ENCODE measurements at regions not wholly inside any gene's neighbourhood (a gene's known extent, or its start where the extent isn't known, plus 50 kb on each side); places are given as distances from the start of the nearest gene placed in this dataset.

GRCh38 chr4:151994429-151994828 is 233.6 kb upstream of the GATB start:
- intact Hi-C loops (cut with micrococcal nuclease): loop anchor here (5.0 kb wide), 1 partner anchor 232 kb away; the partner anchor contains the start of gene GATB
- no peak overlapping the region for H2AFZ ChIP-seq (ENCODE audit: low read length)
- no peaks in the 10 kb centered on the region for H3K79me2 ChIP-seq (ENCODE audit: low read length)
- H4K20me1 ChIP-seq (ENCODE audit: low read length): no peaks in the 10 kb centered on the region
- H3K9ac ChIP-seq (ENCODE audit: low read length): no peak overlapping the region
- BruUV-seq (replicated peaks): no TSS peak
- CTCF ChIA-PET: no interaction called here
- POLR2A ChIA-PET (ENCODE audit: unreplicated experiment): no interaction called here
- DNase-seq: no peak
- no peak overlapping the region for H3K4me3 ChIP-seq (ENCODE audit: low read length)
- peaks cover 19% of the 10 kb centered on the region for H3K4me1 ChIP-seq (ENCODE audit: insufficient read depth, low read length)
- no peak overlapping the region for H3K4me2 ChIP-seq (ENCODE audit: low read length)
- TF ChIP-seq EZH2 (IDR thresholded peaks at IDR 0.05; ENCODE audit: low read length, unreplicated experiment) (no peak), EZH2phosphoT487 (IDR thresholded peaks at IDR 0.05; ENCODE audit: borderline replicate concordance, low read length) (no peak)
- TF ChIP-seq, protein P1, sequence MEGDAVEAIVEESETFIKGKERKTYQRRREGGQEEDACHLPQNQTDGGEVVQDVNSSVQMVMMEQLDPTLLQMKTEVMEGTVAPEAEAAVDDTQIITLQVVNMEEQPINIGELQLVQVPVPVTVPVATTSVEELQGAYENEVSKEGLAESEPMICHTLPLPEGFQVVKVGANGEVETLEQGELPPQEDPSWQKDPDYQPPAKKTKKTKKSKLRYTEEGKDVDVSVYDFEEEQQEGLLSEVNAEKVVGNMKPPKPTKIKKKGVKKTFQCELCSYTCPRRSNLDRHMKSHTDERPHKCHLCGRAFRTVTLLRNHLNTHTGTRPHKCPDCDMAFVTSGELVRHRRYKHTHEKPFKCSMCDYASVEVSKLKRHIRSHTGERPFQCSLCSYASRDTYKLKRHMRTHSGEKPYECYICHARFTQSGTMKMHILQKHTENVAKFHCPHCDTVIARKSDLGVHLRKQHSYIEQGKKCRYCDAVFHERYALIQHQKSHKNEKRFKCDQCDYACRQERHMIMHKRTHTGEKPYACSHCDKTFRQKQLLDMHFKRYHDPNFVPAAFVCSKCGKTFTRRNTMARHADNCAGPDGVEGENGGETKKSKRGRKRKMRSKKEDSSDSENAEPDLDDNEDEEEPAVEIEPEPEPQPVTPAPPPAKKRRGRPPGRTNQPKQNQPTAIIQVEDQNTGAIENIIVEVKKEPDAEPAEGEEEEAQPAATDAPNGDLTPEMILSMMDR (conservative IDR thresholded peaks at IDR 0.05; ENCODE audit: low read depth, low read length): no peak
- no peak overlapping the region for H3K27ac ChIP-seq (ENCODE audit: low read length)
- no peaks in the 10 kb centered on the region for H3K9me2 ChIP-seq (replicated peaks; ENCODE audit: low read length)
- H3K9me3 ChIP-seq (ENCODE audit: low read length): no peaks in the 10 kb centered on the region
- H3K36me3 ChIP-seq (ENCODE audit: low read depth, low read length): no peaks in the 10 kb centered on the region
- no peak for ATAC-seq
- no peaks in the 10 kb centered on the region for H3F3A ChIP-seq (ENCODE audit: low read length, unreplicated experiment)
- H3K27me3 ChIP-seq (ENCODE audit: low read length): no peaks in the 10 kb centered on the region

DNA sequence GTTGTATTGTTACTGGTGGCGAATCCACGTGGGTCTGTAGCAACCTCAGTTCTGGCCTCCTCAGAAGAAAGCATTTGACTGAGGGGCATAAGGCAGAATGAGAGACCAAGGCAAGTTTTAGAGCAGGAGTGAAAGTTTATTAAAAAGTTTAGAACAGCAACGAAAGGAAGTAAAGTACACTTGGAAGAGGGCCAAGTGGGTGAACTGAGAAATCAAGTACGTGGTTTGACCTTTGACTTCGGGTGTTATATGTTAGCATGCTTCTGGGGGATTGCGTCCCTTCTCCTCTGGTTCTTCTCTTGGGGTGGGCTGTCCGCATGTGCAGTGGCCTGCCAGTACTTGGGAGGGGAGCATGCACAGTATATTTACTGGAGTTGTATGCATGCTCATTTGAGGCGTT is 232.7 kb upstream of the GATB start:
- DNase-seq (no peak), ATAC-seq (no peak)
- Histone ChIP-seq H3K4me1 (ENCODE audit: insufficient read depth, low read length) (peaks cover 23% of the 10 kb centered on the region), H3K4me2 (ENCODE audit: low read length) (no peak overlapping the region), H3K9ac (ENCODE audit: low read length) (no peak overlapping the region), H2AFZ (ENCODE audit: low read length) (no peak overlapping the region), H3K4me3 (ENCODE audit: low read length) (no peak overlapping the region), H3K27ac (ENCODE audit: low read length) (no peak overlapping the region), H4K20me1 (ENCODE audit: low read length) (no peaks in the 10 kb centered on the region), H3K36me3 (ENCODE audit: low read depth, low read length) (no peaks in the 10 kb centered on the region), H3K9me2 (replicated peaks; ENCODE audit: low read length) (no peaks in the 10 kb centered on the region), H3K79me2 (ENCODE audit: low read length) (no peaks in the 10 kb centered on the region), H3F3A (ENCODE audit: low read length, unreplicated experiment) (no peaks in the 10 kb centered on the region), H3K9me3 (ENCODE audit: low read length) (no peaks in the 10 kb centered on the region), H3K27me3 (ENCODE audit: low read length) (no peaks in the 10 kb centered on the region)
- POLR2A ChIA-PET (ENCODE audit: unreplicated experiment): no interaction called here
- CTCF ChIA-PET: no interaction called here
- no TSS peak for BruUV-seq (replicated peaks)
- TF ChIP-seq EZH2phosphoT487 (IDR thresholded peaks at IDR 0.05; ENCODE audit: borderline replicate concordance, low read length) (no peak), EZH2 (IDR thresholded peaks at IDR 0.05; ENCODE audit: low read length, unreplicated experiment) (no peak)
- TF ChIP-seq, protein P1 (conservative IDR thresholded peaks at IDR 0.05; ENCODE audit: low read depth, low read length): no peak
- intact Hi-C loops (cut with micrococcal nuclease): loop anchor here (5.0 kb wide), 1 partner anchor 231 kb away; the partner anchor contains the start of gene GATB

GRCh38 chr4:151992332-151993154 is 231.7 kb upstream of the GATB start:
- no peak overlapping the region for H3K27ac ChIP-seq (ENCODE audit: low read length)
- ATAC-seq: no peak
- intact Hi-C loops (cut with micrococcal nuclease): loop anchor here (5.0 kb wide), 1 partner anchor 230 kb away; the partner anchor contains the start of gene GATB
- no peak overlapping the region for H2AFZ ChIP-seq (ENCODE audit: low read length)
- no peak overlapping the region for H3K9ac ChIP-seq (ENCODE audit: low read length)
- POLR2A ChIA-PET (ENCODE audit: unreplicated experiment): no interaction called here
- DNase-seq: no peak
- no peaks in the 10 kb centered on the region for H3K9me2 ChIP-seq (replicated peaks; ENCODE audit: low read length)
- TF ChIP-seq, protein P1 (conservative IDR thresholded peaks at IDR 0.05; ENCODE audit: low read depth, low read length): no peak
- no peak for TF ChIP-seq EZH2 (IDR thresholded peaks at IDR 0.05; ENCODE audit: low read length, unreplicated experiment)
- no peak for TF ChIP-seq EZH2phosphoT487 (IDR thresholded peaks at IDR 0.05; ENCODE audit: borderline replicate concordance, low read length)
- H3K27me3 ChIP-seq (ENCODE audit: low read length): no peaks in the 10 kb centered on the region
- BruUV-seq (replicated peaks): no TSS peak
- H3F3A ChIP-seq (ENCODE audit: low read length, unreplicated experiment): no peaks in the 10 kb centered on the region
- H3K4me2 ChIP-seq (ENCODE audit: low read length): no peak overlapping the region
- H4K20me1 ChIP-seq (ENCODE audit: low read length): no peaks in the 10 kb centered on the region
- H3K4me1 ChIP-seq (ENCODE audit: insufficient read depth, low read length): peaks cover 23% of the 10 kb centered on the region
- H3K79me2 ChIP-seq (ENCODE audit: low read length): no peaks in the 10 kb centered on the region
- no peak overlapping the region for H3K4me3 ChIP-seq (ENCODE audit: low read length)
- CTCF ChIA-PET: no interaction called here
- H3K36me3 ChIP-seq (ENCODE audit: low read depth, low read length): no peaks in the 10 kb centered on the region
- H3K9me3 ChIP-seq (ENCODE audit: low read length): no peaks in the 10 kb centered on the region

All from PC-3 (cell line).